Chondrocyte (in vitro differentiated cells): ENCODE measurements at regions not wholly inside any gene's neighbourhood (a gene's known extent, or its start where the extent isn't known, plus 50 kb on each side); places are given as distances from the start of the nearest gene placed in this dataset.

Experiments
- DNase-seq: peaks from one replicate; pipeline ENCODE4 v3.0.0; 2021; ENCODE audit warnings: mixed read lengths, low spot score
- H3K27ac Mint-ChIP-seq: one replicate; pipeline ENCODE4 v1.8.0; 2021; ENCODE audit warnings: mild to moderate bottlenecking, moderate library complexity, mixed read lengths; ENCODE audit not compliant: unreplicated experiment
- H3K27me3 Mint-ChIP-seq: 2 replicates; pipeline ENCODE4 v1.8.0; 2021; ENCODE audit warnings: low read depth, mixed read lengths
- H3K36me3 Mint-ChIP-seq: 2 replicates; pipeline ENCODE4 v1.8.0; 2021; ENCODE audit warnings: low read depth, mixed read lengths
- H3K4me1 Mint-ChIP-seq: 2 replicates; pipeline ENCODE4 v1.8.0; 2021; ENCODE audit warnings: low read depth, mild to moderate bottlenecking, mixed read lengths
- H3K4me3 Mint-ChIP-seq: one replicate; pipeline ENCODE4 v1.8.0; 2021; ENCODE audit warnings: mild to moderate bottlenecking, moderate library complexity, mixed read lengths; ENCODE audit not compliant: unreplicated experiment
- H3K9me3 Mint-ChIP-seq: 2 replicates; pipeline ENCODE4 v1.8.0; 2021; ENCODE audit warnings: low read depth, mixed read lengths
- TF ChIP-seq, protein P1 (sequence below): fragments of 200-600 bp; sonication (generic); IDR thresholded peaks from 2 replicates; pipeline ENCODE4 v1.5.0; 2021; ENCODE audit warnings: antibody characterized with exemption, mild to moderate bottlenecking, moderate library complexity

DNA sequence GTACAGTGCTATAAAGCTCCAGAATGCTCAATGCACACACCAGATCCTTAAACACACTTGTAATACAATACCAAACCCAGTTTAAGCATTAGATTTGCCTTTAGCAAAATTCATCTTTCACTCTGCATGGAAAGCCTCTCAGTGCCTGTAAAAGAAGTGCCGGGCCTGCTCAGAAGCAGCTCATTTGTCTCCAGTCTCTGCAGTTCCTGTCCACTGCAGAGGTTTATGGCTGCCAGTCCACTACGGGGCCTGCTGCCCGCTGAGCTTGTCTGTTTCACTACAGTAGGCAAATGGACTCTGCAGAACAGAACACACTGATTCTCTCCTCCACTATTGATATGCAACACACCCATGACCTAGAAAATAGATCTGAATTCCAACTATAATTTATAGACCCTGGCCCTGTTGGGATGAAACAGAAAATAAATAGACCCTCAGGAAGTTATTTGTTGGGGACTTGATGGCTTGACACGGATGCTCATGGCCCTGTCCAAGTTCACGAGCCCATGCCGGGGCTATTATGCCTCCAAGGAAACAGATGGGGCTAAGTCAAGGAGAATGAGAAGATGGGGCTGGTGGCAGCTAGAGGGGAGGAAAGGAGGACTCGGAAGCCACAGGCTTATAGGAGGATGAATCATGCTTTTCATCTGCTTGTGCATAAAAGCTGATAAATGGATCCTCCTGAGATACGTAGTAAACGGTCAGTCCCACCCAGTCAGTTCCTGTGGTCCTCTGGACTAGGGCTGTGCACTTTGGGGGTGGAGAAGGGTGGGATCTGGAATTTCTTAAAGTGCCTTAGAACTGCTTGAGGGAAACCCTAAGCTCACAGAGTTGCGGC is 416.8 kb upstream of the TENM4 start:
- Mint-ChIP-seq H3K27ac (no peak overlapping the region), H3K4me3 (no peak overlapping the region), H3K4me1 (no peaks in the 10 kb centered on the region), H3K27me3 (peaks cover 6% of the 10 kb centered on the region), H3K36me3 (no peaks in the 10 kb centered on the region), H3K9me3 (no peaks in the 10 kb centered on the region)
- DNase-seq = no peak
- TF ChIP-seq, protein P1, sequence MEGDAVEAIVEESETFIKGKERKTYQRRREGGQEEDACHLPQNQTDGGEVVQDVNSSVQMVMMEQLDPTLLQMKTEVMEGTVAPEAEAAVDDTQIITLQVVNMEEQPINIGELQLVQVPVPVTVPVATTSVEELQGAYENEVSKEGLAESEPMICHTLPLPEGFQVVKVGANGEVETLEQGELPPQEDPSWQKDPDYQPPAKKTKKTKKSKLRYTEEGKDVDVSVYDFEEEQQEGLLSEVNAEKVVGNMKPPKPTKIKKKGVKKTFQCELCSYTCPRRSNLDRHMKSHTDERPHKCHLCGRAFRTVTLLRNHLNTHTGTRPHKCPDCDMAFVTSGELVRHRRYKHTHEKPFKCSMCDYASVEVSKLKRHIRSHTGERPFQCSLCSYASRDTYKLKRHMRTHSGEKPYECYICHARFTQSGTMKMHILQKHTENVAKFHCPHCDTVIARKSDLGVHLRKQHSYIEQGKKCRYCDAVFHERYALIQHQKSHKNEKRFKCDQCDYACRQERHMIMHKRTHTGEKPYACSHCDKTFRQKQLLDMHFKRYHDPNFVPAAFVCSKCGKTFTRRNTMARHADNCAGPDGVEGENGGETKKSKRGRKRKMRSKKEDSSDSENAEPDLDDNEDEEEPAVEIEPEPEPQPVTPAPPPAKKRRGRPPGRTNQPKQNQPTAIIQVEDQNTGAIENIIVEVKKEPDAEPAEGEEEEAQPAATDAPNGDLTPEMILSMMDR = no peak

DNA sequence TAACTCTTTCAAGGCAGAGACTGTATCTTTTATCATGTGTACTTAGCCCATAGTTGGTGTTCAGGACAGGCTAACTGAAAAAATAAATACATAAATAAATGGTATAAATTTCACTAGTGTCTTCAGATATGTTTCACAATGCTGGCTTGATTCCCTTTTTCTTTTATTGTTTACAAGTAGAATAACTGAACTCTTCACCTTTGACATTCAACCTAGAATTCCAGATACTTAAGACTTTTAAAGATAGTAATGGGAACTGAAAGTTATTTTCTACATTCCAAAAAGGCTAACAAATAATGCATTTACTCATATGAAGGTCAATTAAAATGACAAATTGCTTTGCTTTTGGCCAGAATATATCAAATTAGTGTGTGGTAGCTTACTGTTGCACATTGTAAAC is 411.3 kb upstream of the TENM4 start:
- H3K27ac Mint-ChIP-seq = no peak overlapping the region
- peaks cover 6% of the 10 kb centered on the region for H3K27me3 Mint-ChIP-seq
- DNase-seq = no peak
- H3K36me3 Mint-ChIP-seq = no peaks in the 10 kb centered on the region
- H3K4me3 Mint-ChIP-seq = no peak overlapping the region
- TF ChIP-seq, protein P1 = no peak
- no peaks in the 10 kb centered on the region for H3K4me1 Mint-ChIP-seq
- H3K9me3 Mint-ChIP-seq = peaks cover 2% of the 10 kb centered on the region

DNA sequence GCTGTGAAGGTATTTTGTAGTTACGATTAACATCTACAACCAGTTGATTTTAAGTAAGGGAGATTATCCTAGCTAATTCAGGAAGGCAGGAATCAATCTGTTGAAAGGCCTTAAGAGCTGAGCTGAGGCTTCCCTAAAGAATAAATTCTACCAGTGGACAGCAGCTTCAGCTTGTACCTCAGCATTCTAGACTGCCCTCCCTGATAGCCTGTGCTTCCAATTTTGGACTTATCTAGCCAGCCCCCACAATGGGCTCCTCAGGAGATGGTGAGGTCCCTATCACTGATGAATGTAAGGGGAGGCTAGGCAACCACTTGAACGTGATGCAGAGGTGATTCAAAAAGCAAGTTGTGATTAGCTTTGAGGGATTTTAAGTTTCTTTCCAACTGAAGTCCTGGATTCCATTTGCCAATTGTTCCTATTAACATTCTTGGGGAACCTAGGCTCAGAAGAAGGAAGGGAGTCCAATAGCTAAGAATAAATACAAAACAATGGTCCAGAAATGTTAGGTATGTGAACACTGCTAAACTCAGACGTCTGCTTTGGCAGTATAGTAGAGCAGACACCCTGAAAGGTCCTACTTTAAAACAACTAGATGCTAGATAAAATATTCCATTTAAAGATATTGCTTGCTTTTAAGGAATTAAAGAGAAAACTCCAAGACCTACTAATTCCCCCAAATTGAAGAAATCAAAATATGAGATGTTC is 404.3 kb upstream of the TENM4 start:
- Mint-ChIP-seq H3K27ac (no peak overlapping the region), H3K4me3 (no peak overlapping the region), H3K4me1 (no peaks in the 10 kb centered on the region), H3K36me3 (no peaks in the 10 kb centered on the region), H3K27me3 (peaks cover 12% of the 10 kb centered on the region), H3K9me3 (peaks cover 4% of the 10 kb centered on the region)
- TF ChIP-seq, protein P1 = no peak
- DNase-seq = no peak

DNA sequence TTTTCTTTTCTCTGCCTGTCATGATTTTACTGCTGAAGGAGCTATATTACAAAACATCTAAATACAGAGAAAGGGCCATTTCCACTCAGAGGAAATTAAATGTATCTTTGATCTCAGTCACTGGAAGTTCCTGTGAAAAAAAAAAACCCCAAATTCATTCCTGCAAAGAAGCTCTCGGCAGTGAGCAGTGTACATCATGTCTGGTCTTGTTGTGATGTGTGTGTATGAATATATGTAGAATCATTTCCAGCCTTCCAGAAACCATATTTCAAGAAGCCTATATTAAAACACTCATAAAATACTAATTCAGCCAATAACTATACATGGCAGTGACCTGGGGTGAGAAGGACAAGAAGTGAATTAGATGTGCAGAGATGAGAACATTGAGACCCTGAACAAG is 393.2 kb upstream of the TENM4 start:
- H3K9me3 Mint-ChIP-seq = no peaks in the 10 kb centered on the region
- no peaks in the 10 kb centered on the region for H3K36me3 Mint-ChIP-seq
- H3K4me3 Mint-ChIP-seq = no peak overlapping the region
- DNase-seq = no peak
- H3K27me3 Mint-ChIP-seq = peaks cover 14% of the 10 kb centered on the region
- H3K4me1 Mint-ChIP-seq = no peaks in the 10 kb centered on the region
- TF ChIP-seq, protein P1 = no peak
- no peak overlapping the region for H3K27ac Mint-ChIP-seq

DNA sequence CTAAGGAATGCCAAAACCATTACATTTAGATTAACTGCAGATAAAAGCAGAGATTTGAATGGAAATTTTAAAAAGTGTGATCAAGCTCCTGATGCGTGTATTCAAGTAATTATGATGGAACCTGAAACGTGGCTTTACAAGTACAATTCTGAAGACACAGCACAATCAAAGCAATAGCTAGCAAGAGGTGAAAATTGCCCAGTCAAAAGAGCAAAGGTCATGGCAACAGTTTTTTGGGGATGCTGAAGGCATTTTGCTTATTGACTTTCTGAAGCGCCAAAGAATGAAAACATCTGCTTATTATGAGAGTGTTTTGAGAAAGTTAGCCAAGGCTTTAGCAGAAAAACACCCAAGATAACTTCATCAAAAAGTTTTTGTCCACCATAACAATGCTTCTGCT is 389.6 kb upstream of the TENM4 start:
- H3K27ac Mint-ChIP-seq = no peak overlapping the region
- no peaks in the 10 kb centered on the region for H3K36me3 Mint-ChIP-seq
- DNase-seq = no peak
- H3K4me3 Mint-ChIP-seq = no peak overlapping the region
- TF ChIP-seq, protein P1 = no peak
- H3K27me3 Mint-ChIP-seq = peaks cover 11% of the 10 kb centered on the region
- H3K4me1 Mint-ChIP-seq = no peaks in the 10 kb centered on the region
- no peaks in the 10 kb centered on the region for H3K9me3 Mint-ChIP-seq
